ENCODE measurements at regions not wholly inside any gene's neighbourhood (a gene's known extent, or its start where the extent isn't known, plus 50 kb on each side); places are given as distances from the start of the nearest gene placed in this dataset.

- POLR2A ChIA-PET, result no interaction called here
- H3K4me3 ChIP-seq (ENCODE audit: low read length), result no peak overlapping the region
- H3K4me3 Mint-ChIP-seq, result no peak overlapping the region
- no peaks in the 10 kb centered on the region for H3K36me3 Mint-ChIP-seq (ENCODE audit: low read depth)
- TF ChIP-seq, protein P1, sequence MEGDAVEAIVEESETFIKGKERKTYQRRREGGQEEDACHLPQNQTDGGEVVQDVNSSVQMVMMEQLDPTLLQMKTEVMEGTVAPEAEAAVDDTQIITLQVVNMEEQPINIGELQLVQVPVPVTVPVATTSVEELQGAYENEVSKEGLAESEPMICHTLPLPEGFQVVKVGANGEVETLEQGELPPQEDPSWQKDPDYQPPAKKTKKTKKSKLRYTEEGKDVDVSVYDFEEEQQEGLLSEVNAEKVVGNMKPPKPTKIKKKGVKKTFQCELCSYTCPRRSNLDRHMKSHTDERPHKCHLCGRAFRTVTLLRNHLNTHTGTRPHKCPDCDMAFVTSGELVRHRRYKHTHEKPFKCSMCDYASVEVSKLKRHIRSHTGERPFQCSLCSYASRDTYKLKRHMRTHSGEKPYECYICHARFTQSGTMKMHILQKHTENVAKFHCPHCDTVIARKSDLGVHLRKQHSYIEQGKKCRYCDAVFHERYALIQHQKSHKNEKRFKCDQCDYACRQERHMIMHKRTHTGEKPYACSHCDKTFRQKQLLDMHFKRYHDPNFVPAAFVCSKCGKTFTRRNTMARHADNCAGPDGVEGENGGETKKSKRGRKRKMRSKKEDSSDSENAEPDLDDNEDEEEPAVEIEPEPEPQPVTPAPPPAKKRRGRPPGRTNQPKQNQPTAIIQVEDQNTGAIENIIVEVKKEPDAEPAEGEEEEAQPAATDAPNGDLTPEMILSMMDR (IDR thresholded peaks at IDR 0.05), result no peak
- H3K9me3 Mint-ChIP-seq, result no peaks in the 10 kb centered on the region
- H3K4me1 ChIP-seq (ENCODE audit: insufficient read depth, low read length), result no peaks in the 10 kb centered on the region
- no peaks in the 10 kb centered on the region for H3K36me3 ChIP-seq (ENCODE audit: insufficient read depth, low read length)
- H3K4me1 Mint-ChIP-seq (ENCODE audit: low read depth), result no peaks in the 10 kb centered on the region
- no peak overlapping the region for H3K27ac Mint-ChIP-seq
- H3K27me3 ChIP-seq (ENCODE audit: control insufficient read depth in 1 of 2, insufficient read depth in 2 of 2, low read length in 2 of 2), result peaks cover 5 to 9% of the 10 kb centered on the region in 2 experiments
- H3K27ac ChIP-seq (ENCODE audit: low read depth in 1 of 2, low read length in 2 of 2), result no peak overlapping the region
- intact Hi-C loops (cut with DNase I, micrococcal nuclease), result loop anchor here (5.0 to 10.0 kb wide), 2 partner anchors 673 to 1556 kb away; no protein-coding TSS in a partner anchor
- CTCF ChIA-PET, result no interaction called here
- H3K27me3 Mint-ChIP-seq, result peaks cover 17% of the 10 kb centered on the region
- no peak for DNase-seq
- H3K9me3 ChIP-seq (ENCODE audit: control insufficient read depth in 1 of 2, insufficient read depth in 1 of 2, low read length in 2 of 2), result peaks cover 0 to 2% of the 10 kb centered on the region in 2 experiments
- no peak for ATAC-seq (ENCODE audit: poor library complexity)
Observed at GRCh38 chr7:156470399-156471320, 169.9 kb upstream of the RNF32 start.

GRCh38 chr7:156466955-156467625, 173.5 kb upstream of the RNF32 start:
- no peaks in the 10 kb centered on the region for H3K4me1 Mint-ChIP-seq (ENCODE audit: low read depth)
- TF ChIP-seq, protein P1 (IDR thresholded peaks at IDR 0.05), result no peak
- intact Hi-C loops (cut with DNase I, micrococcal nuclease), result no loop called here
- Histone ChIP-seq H3K27me3 (ENCODE audit: control insufficient read depth in 1 of 2, insufficient read depth in 2 of 2, low read length in 2 of 2) (no peaks in the 10 kb centered on the region), H3K9me3 (ENCODE audit: control insufficient read depth in 1 of 2, insufficient read depth in 1 of 2, low read length in 2 of 2) (peaks cover 0 to 11% of the 10 kb centered on the region in 2 experiments), H3K36me3 (ENCODE audit: insufficient read depth, low read length) (no peaks in the 10 kb centered on the region), H3K4me3 (ENCODE audit: low read length) (no peak overlapping the region), H3K27ac (ENCODE audit: low read depth in 1 of 2, low read length in 2 of 2) (no peak overlapping the region), H3K4me1 (ENCODE audit: insufficient read depth, low read length) (no peaks in the 10 kb centered on the region)
- H3K27ac Mint-ChIP-seq, result no peak overlapping the region
- CTCF ChIA-PET, result no interaction called here
- no peak for DNase-seq
- no peaks in the 10 kb centered on the region for H3K9me3 Mint-ChIP-seq
- no peak for ATAC-seq (ENCODE audit: poor library complexity)
- POLR2A ChIA-PET, result no interaction called here
- no peak overlapping the region for H3K4me3 Mint-ChIP-seq
- no peaks in the 10 kb centered on the region for H3K36me3 Mint-ChIP-seq (ENCODE audit: low read depth)
- peaks cover 4% of the 10 kb centered on the region for H3K27me3 Mint-ChIP-seq

DNA sequence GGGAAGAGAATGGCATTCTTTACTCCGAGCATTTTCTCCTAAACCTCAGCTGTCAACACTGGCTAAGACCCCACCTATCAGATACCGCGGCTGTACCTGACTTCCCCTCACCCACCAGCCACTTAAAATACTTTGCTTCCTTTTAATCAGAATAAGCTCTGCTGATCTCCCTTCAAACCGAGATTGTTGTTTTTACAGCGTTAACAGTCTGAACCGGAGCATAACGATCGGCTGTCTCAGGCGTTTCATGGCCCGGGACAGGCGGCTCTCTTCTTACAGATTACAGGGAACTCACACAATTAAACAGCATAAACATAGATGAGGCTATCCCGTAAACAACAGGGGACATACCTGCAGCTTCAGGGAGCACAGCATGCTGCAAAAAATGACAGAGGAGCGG, 174.3 kb upstream of the RNF32 start:
- no peaks in the 10 kb centered on the region for H3K27me3 ChIP-seq (ENCODE audit: control insufficient read depth in 1 of 2, insufficient read depth in 2 of 2, low read length in 2 of 2)
- no peak overlapping the region for H3K27ac Mint-ChIP-seq
- no peaks in the 10 kb centered on the region for H3K36me3 Mint-ChIP-seq (ENCODE audit: low read depth)
- H3K4me1 Mint-ChIP-seq (ENCODE audit: low read depth), result no peaks in the 10 kb centered on the region
- no peaks in the 10 kb centered on the region for H3K36me3 ChIP-seq (ENCODE audit: insufficient read depth, low read length)
- CTCF ChIA-PET, result no interaction called here
- no peaks in the 10 kb centered on the region for H3K9me3 Mint-ChIP-seq
- H3K4me3 Mint-ChIP-seq, result no peak overlapping the region
- H3K9me3 ChIP-seq (ENCODE audit: control insufficient read depth in 1 of 2, insufficient read depth in 1 of 2, low read length in 2 of 2), result peaks cover 0 to 12% of the 10 kb centered on the region in 2 experiments
- no peak for ATAC-seq (ENCODE audit: poor library complexity)
- no peak overlapping the region for H3K27ac ChIP-seq (ENCODE audit: low read depth in 1 of 2, low read length in 2 of 2)
- DNase-seq, result no peak
- POLR2A ChIA-PET, result no interaction called here
- intact Hi-C loops (cut with DNase I, micrococcal nuclease), result no loop called here
- peaks cover 4% of the 10 kb centered on the region for H3K27me3 Mint-ChIP-seq
- TF ChIP-seq, protein P1 (IDR thresholded peaks at IDR 0.05), result no peak
- H3K4me3 ChIP-seq (ENCODE audit: low read length), result no peak overlapping the region
- H3K4me1 ChIP-seq (ENCODE audit: insufficient read depth, low read length), result no peaks in the 10 kb centered on the region

Data from CD4-positive, alpha-beta T cell (primary cell).